SK-N-SH (cell line): ENCODE measurements at regions not wholly inside any gene's neighbourhood (a gene's known extent, or its start where the extent isn't known, plus 50 kb on each side); places are given as distances from the start of the nearest gene placed in this dataset.

Experiments used
- CHD2 ChIP-seq: fragments of 150-350 bp; IDR thresholded peaks from 2 replicates; pipeline ENCODE4 v1.6.1; 2018; ENCODE audit warnings: low read length; ENCODE audit not compliant: partially characterized antibody
- EP300 ChIP-seq, 2 experiments: IDR thresholded peaks; 2 replicates each; pipeline versions ENCODE4 v1.4.0 to v1.6.1; 2012; ENCODE audit warnings: borderline replicate concordance in 1 of 2, low read depth in 1 of 2, low read length in 1 of 2
- EZH2phosphoT487 ChIP-seq: fragments of 200-600 bp; sonication (generic); IDR thresholded peaks from 2 replicates; pipeline ENCODE4 v1.6.1; 2017; ENCODE audit warnings: low read depth, mixed run types, mild to moderate bottlenecking, antibody characterized with exemption, moderate library complexity, borderline replicate concordance
- JUND ChIP-seq: IDR thresholded peaks from 2 replicates; pipeline ENCODE4 v1.4.0; 2012
- MXI1 ChIP-seq: IDR thresholded peaks from 2 replicates; pipeline ENCODE4 v1.6.1; 2012; ENCODE audit warnings: mild to moderate bottlenecking, low read depth, low read length, improper control_type of control experiment
- POLR2AphosphoS5 ChIP-seq: IDR thresholded peaks from 2 replicates; pipeline ENCODE4 v1.6.1; 2012; ENCODE audit warnings: low read depth, low read length
- RCOR1 ChIP-seq: fragments of 150-350 bp; IDR thresholded peaks from 2 replicates; pipeline ENCODE4 v1.6.1; 2017; ENCODE audit warnings: antibody characterized with exemption, low read length
- TAF1 ChIP-seq: IDR thresholded peaks from 2 replicates; pipeline ENCODE4 v1.6.1; 2012; ENCODE audit warnings: low read depth, mild to moderate bottlenecking, low read length, moderate library complexity, borderline replicate concordance
- TF ChIP-seq, protein P1 (sequence below): IDR thresholded peaks from 2 replicates; pipeline ENCODE4 v1.4.0; 2012; ENCODE audit warnings: low read depth
- TF ChIP-seq, protein P2 (sequence below): fragments of 200-600 bp; sonication (generic); IDR thresholded peaks from 2 replicates; pipeline ENCODE4 v1.6.1; 2017; ENCODE audit warnings: antibody characterized with exemption, mild to moderate bottlenecking, moderate library complexity
- TF ChIP-seq, protein P3 (sequence below): IDR thresholded peaks from 2 replicates; pipeline ENCODE4 v1.4.0; 2012; ENCODE audit warnings: low read depth, borderline replicate concordance
- TF ChIP-seq, protein P4 (sequence below): fragments of 150-350 bp; IDR thresholded peaks from 2 replicates; pipeline ENCODE4 v1.6.1; 2017; ENCODE audit warnings: antibody characterized with exemption, low read length, low read depth, borderline replicate concordance
- TF ChIP-seq, protein P5 (sequence below): fragments of 150-350 bp; IDR thresholded peaks from 2 replicates; pipeline ENCODE4 v1.6.1; 2016; ENCODE audit warnings: mild to moderate bottlenecking, low read depth, low read length

DNA sequence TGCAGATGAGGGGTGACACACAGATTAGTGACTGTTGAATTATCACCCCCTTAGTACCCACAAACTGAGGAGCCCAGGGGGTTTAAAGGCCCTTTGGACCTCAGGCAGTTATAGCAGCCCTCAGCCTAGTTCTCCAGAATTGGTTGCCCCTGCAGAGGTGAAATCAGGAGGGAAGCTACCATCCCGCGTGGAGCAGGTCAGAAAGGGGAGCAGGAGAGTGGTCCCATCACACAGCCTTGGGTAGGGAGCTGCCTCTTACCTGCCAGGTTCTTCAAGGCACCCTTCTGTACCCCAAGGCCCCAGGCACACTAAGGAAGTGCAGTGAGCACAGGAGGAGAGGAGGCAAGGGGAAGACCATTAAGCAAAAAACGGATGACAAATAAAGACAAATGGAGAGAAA lies 121.2 kb upstream of the TNR start:
- TF ChIP-seq MXI1 (no peak), RCOR1 (no peak), TAF1 (no peak), CHD2 (no peak), EP300 (IDR thresholded peaks at IDR 0.05; ENCODE audit: borderline replicate concordance in 1 of 2, low read depth in 1 of 2, low read length in 1 of 2) (no peak), EZH2phosphoT487 (no peak), JUND (no peak), POLR2AphosphoS5 (no peak)
- TF ChIP-seq, protein P1, sequence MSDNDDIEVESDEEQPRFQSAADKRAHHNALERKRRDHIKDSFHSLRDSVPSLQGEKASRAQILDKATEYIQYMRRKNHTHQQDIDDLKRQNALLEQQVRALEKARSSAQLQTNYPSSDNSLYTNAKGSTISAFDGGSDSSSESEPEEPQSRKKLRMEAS: no peak
- TF ChIP-seq, protein P2, sequence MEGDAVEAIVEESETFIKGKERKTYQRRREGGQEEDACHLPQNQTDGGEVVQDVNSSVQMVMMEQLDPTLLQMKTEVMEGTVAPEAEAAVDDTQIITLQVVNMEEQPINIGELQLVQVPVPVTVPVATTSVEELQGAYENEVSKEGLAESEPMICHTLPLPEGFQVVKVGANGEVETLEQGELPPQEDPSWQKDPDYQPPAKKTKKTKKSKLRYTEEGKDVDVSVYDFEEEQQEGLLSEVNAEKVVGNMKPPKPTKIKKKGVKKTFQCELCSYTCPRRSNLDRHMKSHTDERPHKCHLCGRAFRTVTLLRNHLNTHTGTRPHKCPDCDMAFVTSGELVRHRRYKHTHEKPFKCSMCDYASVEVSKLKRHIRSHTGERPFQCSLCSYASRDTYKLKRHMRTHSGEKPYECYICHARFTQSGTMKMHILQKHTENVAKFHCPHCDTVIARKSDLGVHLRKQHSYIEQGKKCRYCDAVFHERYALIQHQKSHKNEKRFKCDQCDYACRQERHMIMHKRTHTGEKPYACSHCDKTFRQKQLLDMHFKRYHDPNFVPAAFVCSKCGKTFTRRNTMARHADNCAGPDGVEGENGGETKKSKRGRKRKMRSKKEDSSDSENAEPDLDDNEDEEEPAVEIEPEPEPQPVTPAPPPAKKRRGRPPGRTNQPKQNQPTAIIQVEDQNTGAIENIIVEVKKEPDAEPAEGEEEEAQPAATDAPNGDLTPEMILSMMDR: no peak
- TF ChIP-seq, protein P3, sequence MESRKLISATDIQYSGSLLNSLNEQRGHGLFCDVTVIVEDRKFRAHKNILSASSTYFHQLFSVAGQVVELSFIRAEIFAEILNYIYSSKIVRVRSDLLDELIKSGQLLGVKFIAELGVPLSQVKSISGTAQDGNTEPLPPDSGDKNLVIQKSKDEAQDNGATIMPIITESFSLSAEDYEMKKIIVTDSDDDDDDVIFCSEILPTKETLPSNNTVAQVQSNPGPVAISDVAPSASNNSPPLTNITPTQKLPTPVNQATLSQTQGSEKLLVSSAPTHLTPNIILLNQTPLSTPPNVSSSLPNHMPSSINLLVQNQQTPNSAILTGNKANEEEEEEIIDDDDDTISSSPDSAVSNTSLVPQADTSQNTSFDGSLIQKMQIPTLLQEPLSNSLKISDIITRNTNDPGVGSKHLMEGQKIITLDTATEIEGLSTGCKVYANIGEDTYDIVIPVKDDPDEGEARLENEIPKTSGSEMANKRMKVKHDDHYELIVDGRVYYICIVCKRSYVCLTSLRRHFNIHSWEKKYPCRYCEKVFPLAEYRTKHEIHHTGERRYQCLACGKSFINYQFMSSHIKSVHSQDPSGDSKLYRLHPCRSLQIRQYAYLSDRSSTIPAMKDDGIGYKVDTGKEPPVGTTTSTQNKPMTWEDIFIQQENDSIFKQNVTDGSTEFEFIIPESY: no peak
- TF ChIP-seq, protein P4, sequence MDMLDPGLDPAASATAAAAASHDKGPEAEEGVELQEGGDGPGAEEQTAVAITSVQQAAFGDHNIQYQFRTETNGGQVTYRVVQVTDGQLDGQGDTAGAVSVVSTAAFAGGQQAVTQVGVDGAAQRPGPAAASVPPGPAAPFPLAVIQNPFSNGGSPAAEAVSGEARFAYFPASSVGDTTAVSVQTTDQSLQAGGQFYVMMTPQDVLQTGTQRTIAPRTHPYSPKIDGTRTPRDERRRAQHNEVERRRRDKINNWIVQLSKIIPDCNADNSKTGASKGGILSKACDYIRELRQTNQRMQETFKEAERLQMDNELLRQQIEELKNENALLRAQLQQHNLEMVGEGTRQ: no peak
- TF ChIP-seq, protein P5, sequence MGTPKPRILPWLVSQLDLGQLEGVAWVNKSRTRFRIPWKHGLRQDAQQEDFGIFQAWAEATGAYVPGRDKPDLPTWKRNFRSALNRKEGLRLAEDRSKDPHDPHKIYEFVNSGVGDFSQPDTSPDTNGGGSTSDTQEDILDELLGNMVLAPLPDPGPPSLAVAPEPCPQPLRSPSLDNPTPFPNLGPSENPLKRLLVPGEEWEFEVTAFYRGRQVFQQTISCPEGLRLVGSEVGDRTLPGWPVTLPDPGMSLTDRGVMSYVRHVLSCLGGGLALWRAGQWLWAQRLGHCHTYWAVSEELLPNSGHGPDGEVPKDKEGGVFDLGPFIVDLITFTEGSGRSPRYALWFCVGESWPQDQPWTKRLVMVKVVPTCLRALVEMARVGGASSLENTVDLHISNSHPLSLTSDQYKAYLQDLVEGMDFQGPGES: no peak
